ENCODE measurements at regions not wholly inside any gene's neighbourhood (a gene's known extent, or its start where the extent isn't known, plus 50 kb on each side); places are given as distances from the start of the nearest gene placed in this dataset.

- DNase-seq (ENCODE audit: low read depth in 2 of 2): no peak
These were observed 58.8 kb upstream of the DYNAP start for GRCh38 chr18:54532222-54532621.

GRCh38 chr18:54532962-54533361 lies 58.1 kb upstream of the DYNAP start:
- DNase-seq (ENCODE audit: low read depth in 2 of 2): no peak

All from activated CD4-positive, alpha-beta T cell treated with anti-CD3 and anti-CD28 coated beads for 24 hours (primary cell).